T47D (cell line): ENCODE measurements at regions not wholly inside any gene's neighbourhood (a gene's known extent, or its start where the extent isn't known, plus 50 kb on each side); places are given as distances from the start of the nearest gene placed in this dataset.

Experiments used
- DNase-seq, 2 experiments: peaks; one replicate each; pipeline versions ENCODE4 v3.0.0 to v3.0.0-alpha.2; 2011 to 2012; ENCODE audit warnings: low read depth in 1 of 2, low spot score in 1 of 2
- JUND ChIP-seq: IDR thresholded peaks from 2 replicates; pipeline ENCODE4 v1.6.1; 2012; ENCODE audit warnings: low read depth
- in situ Hi-C: cut with HindIII; loops from 2 replicates; pipeline ENCODE4 v1.10.0; 2016; ENCODE audit warnings: low sequenced_read_pairs, low pct_unique_long_range_greater_than_20kb

GRCh38 chr3:59601486-59601885 is 551.7 kb upstream of the CFAP20DC start:
- no peak for DNase-seq
- in situ Hi-C loops: no loop called here
- no peak for TF ChIP-seq JUND

- no peak for TF ChIP-seq JUND
- in situ Hi-C loops: no loop called here
- DNase-seq: no peak
Measured at GRCh38 chr3:59600631-59601030, 550.8 kb upstream of the CFAP20DC start.

DNA sequence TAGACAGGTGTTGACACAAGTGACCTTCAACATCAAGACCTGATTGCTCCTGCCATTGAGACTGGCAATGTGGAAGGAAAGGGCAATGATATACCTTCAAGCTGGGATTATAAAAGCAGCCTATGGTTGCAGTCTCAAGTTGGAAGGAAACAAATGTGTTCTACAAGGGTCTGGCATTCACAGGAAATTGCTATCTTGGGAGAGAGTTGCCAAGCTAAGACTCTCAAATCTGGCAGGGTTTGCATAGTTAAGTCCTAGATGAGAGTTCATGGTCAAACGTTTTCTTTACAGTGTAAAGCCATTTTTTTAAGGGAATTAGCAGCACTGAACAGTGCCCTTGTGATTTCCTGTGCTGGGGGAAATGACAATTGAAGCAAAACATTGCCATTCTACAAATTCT is 546.9 kb upstream of the CFAP20DC start:
- TF ChIP-seq JUND: no peak
- no peak for DNase-seq
- in situ Hi-C loops: no loop called here

GRCh38 chr3:59595830-59596229 is 546.0 kb upstream of the CFAP20DC start:
- in situ Hi-C loops: no loop called here
- TF ChIP-seq JUND: no peak
- no peak for DNase-seq

- no peak for DNase-seq
- in situ Hi-C loops: no loop called here
- TF ChIP-seq JUND: no peak
Measured at GRCh38 chr3:59593380-59593779, 543.6 kb upstream of the CFAP20DC start.

- in situ Hi-C loops: no loop called here
- TF ChIP-seq JUND: no peak
- DNase-seq: no peak
Measured at GRCh38 chr3:59580996-59581395, 531.2 kb upstream of the CFAP20DC start.

DNA sequence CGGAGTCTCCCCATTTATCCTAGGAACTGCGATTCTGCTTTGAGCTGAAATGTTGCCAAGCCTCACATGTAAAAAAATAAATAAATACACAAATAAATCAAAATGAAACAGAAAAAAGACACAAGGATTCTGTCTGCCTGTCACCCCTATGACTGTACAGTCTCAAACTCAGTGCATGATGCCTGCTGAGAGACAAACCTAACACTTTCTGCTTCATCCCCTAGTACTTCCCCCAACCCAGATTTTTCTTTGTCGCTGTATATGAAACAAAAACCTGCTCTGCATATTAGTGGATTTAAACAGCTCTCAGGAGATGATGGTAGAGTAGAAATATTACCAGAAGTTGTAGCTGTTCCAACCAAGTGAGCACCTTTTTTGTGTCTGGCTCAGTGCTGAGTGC is 530.7 kb upstream of the CFAP20DC start:
- no peak for DNase-seq
- no peak for TF ChIP-seq JUND
- in situ Hi-C loops: no loop called here

GRCh38 chr3:59578129-59578528 is 528.3 kb upstream of the CFAP20DC start:
- no peak for DNase-seq
- in situ Hi-C loops: no loop called here
- no peak for TF ChIP-seq JUND

- in situ Hi-C loops: no loop called here
- no peak for DNase-seq
- TF ChIP-seq JUND: no peak
Measured at GRCh38 chr3:59576606-59577005, 526.8 kb upstream of the CFAP20DC start.

- peak; percentile 49 to 80 for DNase-seq
- in situ Hi-C loops: no loop called here
- TF ChIP-seq JUND: no peak
Measured at GRCh38 chr3:59575113-59576001, 525.5 kb upstream of the CFAP20DC start.

DNA sequence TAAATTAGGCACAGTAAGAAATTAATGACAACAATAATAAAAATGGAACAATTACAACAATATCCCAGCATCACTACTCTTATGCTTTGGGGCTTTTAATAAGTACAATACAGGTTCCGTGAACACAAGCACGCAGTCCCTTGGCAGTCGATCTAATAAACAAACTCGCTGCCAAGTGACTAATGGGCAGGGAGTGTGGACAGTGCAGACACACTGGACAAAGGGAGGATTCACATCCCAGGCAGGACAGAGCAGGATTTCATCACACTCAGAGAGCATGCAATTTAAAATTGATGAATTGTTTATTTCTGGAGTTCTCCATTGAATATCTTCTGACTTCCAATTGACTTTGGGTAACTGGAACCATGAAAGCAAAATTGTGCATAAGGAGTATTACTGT is 524.1 kb upstream of the CFAP20DC start:
- peak in 1 of 2 experiments; percentile 34 for DNase-seq
- in situ Hi-C loops: no loop called here
- TF ChIP-seq JUND: no peak

- no peak for TF ChIP-seq JUND
- no peak for DNase-seq
- in situ Hi-C loops: no loop called here
Measured at GRCh38 chr3:59572106-59572505, 522.3 kb upstream of the CFAP20DC start.

DNA sequence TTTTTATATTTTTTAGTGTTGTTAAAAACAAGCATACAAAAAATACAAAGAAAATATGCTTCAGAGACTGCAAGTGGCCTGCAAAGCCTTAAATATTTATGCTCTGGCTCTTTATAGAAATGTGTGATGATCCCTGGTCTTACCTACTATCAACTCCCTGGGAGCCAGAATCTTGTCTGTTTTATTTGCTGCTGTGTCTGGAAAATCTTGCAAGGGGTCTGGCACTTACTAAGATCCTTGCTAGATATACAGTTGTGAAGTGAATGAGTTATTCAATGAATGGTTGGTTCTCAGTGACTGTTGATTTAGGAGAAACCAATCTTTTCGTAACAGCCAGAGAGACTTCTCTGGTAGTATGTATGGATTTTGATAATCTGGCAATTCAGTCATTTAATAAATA is 521.0 kb upstream of the CFAP20DC start:
- in situ Hi-C loops: no loop called here
- TF ChIP-seq JUND: no peak
- DNase-seq: no peak

DNA sequence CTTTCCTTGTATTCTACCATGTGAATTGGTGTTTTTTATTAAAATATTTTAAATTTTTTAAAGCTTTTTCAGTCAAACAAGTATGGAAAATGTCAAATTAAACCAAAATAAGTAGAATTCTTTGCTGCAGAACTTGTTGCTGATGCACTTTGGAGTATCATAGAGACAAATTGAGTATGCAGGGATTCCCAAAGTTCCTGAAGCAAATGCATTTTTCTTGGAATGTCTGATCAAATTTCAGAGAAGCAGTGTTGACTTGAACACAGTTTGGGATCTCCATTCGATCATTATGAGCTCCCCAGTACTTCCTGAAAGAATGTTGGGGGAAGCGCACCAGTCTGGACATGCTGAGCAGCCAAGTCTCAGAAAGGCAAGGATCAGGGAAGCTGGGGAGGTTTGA is 517.8 kb upstream of the CFAP20DC start:
- no peak for TF ChIP-seq JUND
- DNase-seq: no peak
- in situ Hi-C loops: no loop called here
